ENCODE measurements at regions not wholly inside any gene's neighbourhood (a gene's known extent, or its start where the extent isn't known, plus 50 kb on each side); places are given as distances from the start of the nearest gene placed in this dataset.

- TF ChIP-seq CTCF (IDR thresholded peaks at IDR 0.05), result no peak
- no peak for TF ChIP-seq POLR2A (IDR thresholded peaks at IDR 0.05)
- no peak for TF ChIP-seq POLR2AphosphoS5 (IDR thresholded peaks at IDR 0.05)
Observed at GRCh38 chr17:51533821-51534220, 273.5 kb downstream of the UTP18 start.
